CD14-positive monocyte (primary cell): ENCODE measurements at regions not wholly inside any gene's neighbourhood (a gene's known extent, or its start where the extent isn't known, plus 50 kb on each side); places are given as distances from the start of the nearest gene placed in this dataset.

Experiments used
- DNase-seq, 3 donors: peaks; one replicate each; pipeline ENCODE4 v3.0.0-alpha.2; 2011 to 2022
- H2AFZ ChIP-seq: 2 replicates; pipeline ENCODE4 v1.6.0; 2012; ENCODE audit warnings: mild to moderate bottlenecking, low read depth, low read length, inconsistent platforms; ENCODE audit not compliant: insufficient read depth, poor library complexity, severe bottlenecking
- H3K27ac ChIP-seq, 2 donors: 1 replicate in 1 of 2; 2 replicates in 1 of 2; pipeline ENCODE4 v1.5.1; 2012 to 2013; ENCODE audit warnings: low read length in 2 of 2, control low read depth in 1 of 2, inconsistent platforms in 1 of 2, low read depth in 1 of 2, mild to moderate bottlenecking in 1 of 2
- H3K27me3 ChIP-seq, 2 donors: one replicate each; pipeline versions ENCODE4 v1.6.0 to v1.6.1; 2011 to 2013; ENCODE audit warnings: low read length in 2 of 2; ENCODE audit not compliant: control insufficient read depth in 2 of 2, insufficient read depth in 2 of 2
- H3K36me3 ChIP-seq, 2 donors: replicated peaks in 1 of 2; 1 replicate in 1 of 2; 2 replicates in 1 of 2; pipeline versions ENCODE4 v1.5.1 to v1.6.1; 2012 to 2013; ENCODE audit warnings: low read length in 2 of 2, control low read depth in 1 of 2, inconsistent platforms in 1 of 2, mild to moderate bottlenecking in 1 of 2; ENCODE audit not compliant: insufficient read depth in 2 of 2, control insufficient read depth in 1 of 2
- H3K4me1 ChIP-seq, 2 donors: 1 replicate in 1 of 2; 2 replicates in 1 of 2; pipeline versions ENCODE4 v1.5.1 to v1.6.1; 2012 to 2013; ENCODE audit warnings: low read length in 2 of 2, control low read depth in 1 of 2, inconsistent platforms in 1 of 2, mild to moderate bottlenecking in 1 of 2, moderate library complexity in 1 of 2; ENCODE audit not compliant: insufficient read depth in 2 of 2, control insufficient read depth in 1 of 2
- H3K4me2 ChIP-seq: replicated peaks from 2 replicates; pipeline ENCODE3; 2012; ENCODE audit warnings: low read length, moderate library complexity, mild to moderate bottlenecking; ENCODE audit not compliant: poor library complexity, severe bottlenecking; ENCODE audit errors: extremely low read depth
- H3K4me3 ChIP-seq, 3 experiments: fragments of 200-600 bp in 1 of 3; sonication (generic) in 1 of 3; replicated peaks in 1 of 3; 1 replicate in 2 of 3; 2 replicates in 1 of 3; pipeline ENCODE4 v1.5.1; 2011 to 2013; ENCODE audit warnings: low read length in 3 of 3, mild to moderate bottlenecking in 3 of 3, control low read depth in 2 of 3, low read depth in 2 of 3, inconsistent platforms in 1 of 3, moderate library complexity in 1 of 3
- H3K79me2 ChIP-seq: 2 replicates; pipeline ENCODE4 v1.6.0; 2012; ENCODE audit warnings: mild to moderate bottlenecking, control low read depth, inconsistent platforms, low read length, moderate library complexity; ENCODE audit not compliant: insufficient read depth
- H3K9ac ChIP-seq: 2 replicates; pipeline ENCODE4 v1.6.0; 2017; ENCODE audit warnings: low read length, mild to moderate bottlenecking; ENCODE audit not compliant: insufficient read depth, poor library complexity, severe bottlenecking
- H3K9me3 ChIP-seq, 2 donors: replicated peaks in 1 of 2; 1 replicate in 1 of 2; 2 replicates in 1 of 2; pipeline versions ENCODE4 v1.5.1 to v1.6.1; 2012 to 2013; ENCODE audit warnings: low read length in 2 of 2, control low read depth in 1 of 2; ENCODE audit not compliant: control insufficient read depth in 1 of 2, insufficient read depth in 1 of 2
- H4K20me1 ChIP-seq: 2 replicates; pipeline ENCODE4 v1.6.0; 2012; ENCODE audit warnings: mild to moderate bottlenecking, low read length, control low read depth, moderate library complexity; ENCODE audit not compliant: insufficient read depth
- H3K27ac Mint-ChIP-seq, 7 donors: one replicate each; pipeline ENCODE4 v1.8.0; 2020; ENCODE audit warnings: mild to moderate bottlenecking in 7 of 7, mixed read lengths in 7 of 7, moderate library complexity in 6 of 7, inconsistent platforms in 2 of 7
- H3K27me3 Mint-ChIP-seq, 3 donors: one replicate each; pipeline ENCODE4 v1.8.0; 2021 to 2022; ENCODE audit warnings: low read depth in 3 of 3, mild to moderate bottlenecking in 3 of 3, mixed read lengths in 3 of 3, moderate library complexity in 3 of 3, inconsistent platforms in 1 of 3
- H3K36me3 Mint-ChIP-seq, 2 donors: one replicate each; pipeline ENCODE4 v1.8.0; 2020; ENCODE audit warnings: mixed read lengths in 2 of 2, inconsistent platforms in 1 of 2, mild to moderate bottlenecking in 1 of 2
- H3K4me1 Mint-ChIP-seq: one replicate; pipeline ENCODE4 v1.8.0; 2020; ENCODE audit warnings: mild to moderate bottlenecking, mixed read lengths
- H3K4me3 Mint-ChIP-seq, 2 donors: one replicate each; pipeline ENCODE4 v1.8.0; 2020; ENCODE audit warnings: mild to moderate bottlenecking in 2 of 2, mixed read lengths in 2 of 2, moderate library complexity in 1 of 2
- H3K9me3 Mint-ChIP-seq, 7 donors: one replicate each; pipeline ENCODE4 v1.8.0; 2020 to 2022; ENCODE audit warnings: mixed read lengths in 7 of 7, mild to moderate bottlenecking in 6 of 7, moderate library complexity in 6 of 7, inconsistent platforms in 2 of 7
- WGBS: methylation state at CpG from one replicate; pipeline ENCODE4 v1.1.5; 2013; ENCODE audit warnings: missing lambda C conversion rate; ENCODE audit not compliant: insufficient coverage; 5-methylcytosine and 5-hydroxymethylcytosine counted together
- intact Hi-C, 2 donors: fragments of 100-400 bp; cut with micrococcal nuclease; formaldehyde crosslinking; loops; one replicate each; pipeline versions ENCODE4 v1.15.0 to v1.15.1; 2023
- TF ChIP-seq, protein P1 (sequence below): fragments of 200-600 bp; IDR thresholded peaks from one replicate; pipeline ENCODE4 v1.8.0; 2022; ENCODE audit warnings: antibody characterized with exemption, mild to moderate bottlenecking

- no peaks in the 10 kb centered on the region for H3K4me1 Mint-ChIP-seq
- 76% methylated on average over 3 of the region's 4 CpGs for WGBS
- TF ChIP-seq, protein P1, sequence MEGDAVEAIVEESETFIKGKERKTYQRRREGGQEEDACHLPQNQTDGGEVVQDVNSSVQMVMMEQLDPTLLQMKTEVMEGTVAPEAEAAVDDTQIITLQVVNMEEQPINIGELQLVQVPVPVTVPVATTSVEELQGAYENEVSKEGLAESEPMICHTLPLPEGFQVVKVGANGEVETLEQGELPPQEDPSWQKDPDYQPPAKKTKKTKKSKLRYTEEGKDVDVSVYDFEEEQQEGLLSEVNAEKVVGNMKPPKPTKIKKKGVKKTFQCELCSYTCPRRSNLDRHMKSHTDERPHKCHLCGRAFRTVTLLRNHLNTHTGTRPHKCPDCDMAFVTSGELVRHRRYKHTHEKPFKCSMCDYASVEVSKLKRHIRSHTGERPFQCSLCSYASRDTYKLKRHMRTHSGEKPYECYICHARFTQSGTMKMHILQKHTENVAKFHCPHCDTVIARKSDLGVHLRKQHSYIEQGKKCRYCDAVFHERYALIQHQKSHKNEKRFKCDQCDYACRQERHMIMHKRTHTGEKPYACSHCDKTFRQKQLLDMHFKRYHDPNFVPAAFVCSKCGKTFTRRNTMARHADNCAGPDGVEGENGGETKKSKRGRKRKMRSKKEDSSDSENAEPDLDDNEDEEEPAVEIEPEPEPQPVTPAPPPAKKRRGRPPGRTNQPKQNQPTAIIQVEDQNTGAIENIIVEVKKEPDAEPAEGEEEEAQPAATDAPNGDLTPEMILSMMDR: no peak
Measured at GRCh38 chr2:23238011-23238657, 146.8 kb upstream of the KLHL29 start.

GRCh38 chr2:23239374-23239773, 145.6 kb upstream of the KLHL29 start:
- peaks cover 5 to 11% of the 10 kb centered on the region in 2 donors for H3K9me3 ChIP-seq
- H3K27me3 ChIP-seq: no peaks in the 10 kb centered on the region
- Mint-ChIP-seq H3K36me3 (no peaks in the 10 kb centered on the region), H3K4me3 (no peak overlapping the region), H3K4me1 (no peaks in the 10 kb centered on the region), H3K27ac (no peak overlapping the region), H3K27me3 (peaks cover 0 to 3% (median 1%) of the 10 kb centered on the region in 3 donors), H3K9me3 (peaks cover 0 to 18% (median 4%) of the 10 kb centered on the region in 7 donors)
- H3K27ac ChIP-seq: no peak overlapping the region
- no peaks in the 10 kb centered on the region for H3K36me3 ChIP-seq
- no peak overlapping the region for H2AFZ ChIP-seq
- no peak overlapping the region for H3K9ac ChIP-seq
- no peaks in the 10 kb centered on the region for H3K79me2 ChIP-seq
- no peak overlapping the region for H3K4me3 ChIP-seq
- intact Hi-C loops: no loop called here
- no peaks in the 10 kb centered on the region for H3K4me1 ChIP-seq
- TF ChIP-seq, protein P1: no peak
- DNase-seq: no peak
- WGBS: 93% methylated on average over 8 of the region's 8 CpGs
- no peaks in the 10 kb centered on the region for H4K20me1 ChIP-seq
- H3K4me2 ChIP-seq: no peak overlapping the region

More at GRCh38 chr2:23238011-23238657, 146.8 kb upstream of the KLHL29 start:
- intact Hi-C loops: no loop called here
- Histone ChIP-seq H4K20me1 (no peaks in the 10 kb centered on the region), H2AFZ (no peak overlapping the region), H3K36me3 (no peaks in the 10 kb centered on the region), H3K27me3 (no peaks in the 10 kb centered on the region), H3K4me1 (no peaks in the 10 kb centered on the region), H3K4me2 (no peak overlapping the region), H3K9ac (no peak overlapping the region), H3K4me3 (no peak overlapping the region), H3K79me2 (no peaks in the 10 kb centered on the region), H3K27ac (no peak overlapping the region), H3K9me3 (peaks cover 5 to 11% of the 10 kb centered on the region in 2 donors)
- peaks cover 0 to 4% (median 3%) of the 10 kb centered on the region in 3 donors for H3K27me3 Mint-ChIP-seq
- H3K27ac Mint-ChIP-seq: no peak overlapping the region
- no peak for DNase-seq
- no peak overlapping the region for H3K4me3 Mint-ChIP-seq
- H3K36me3 Mint-ChIP-seq: no peaks in the 10 kb centered on the region
- H3K9me3 Mint-ChIP-seq: peaks cover 2 to 16% (median 4%) of the 10 kb centered on the region in 7 donors
